Heart right ventricle (tissue), 16 donors: ENCODE measurements at regions not wholly inside any gene's neighbourhood (a gene's known extent, or its start where the extent isn't known, plus 50 kb on each side); places are given as distances from the start of the nearest gene placed in this dataset.

Experiments
- ATAC-seq, 8 donors: fragments of 200-7000 bp; cut with Tn5 transposase; one replicate each; pipeline ENCODE4 v1.9.1; 2020; ENCODE audit warnings: mild to moderate bottlenecking in 8 of 8, moderate library complexity in 8 of 8, moderate number of reproducible peaks in 1 of 8
- DNase-seq, 2 donors: peaks; one replicate each; pipeline ENCODE4 v3.0.0-alpha.2; 2020
- H3K27ac ChIP-seq, 10 donors: fragments of 200-600 bp; sonication (generic) in 2 of 10; one replicate each; pipeline versions ENCODE4 v1.5.0 to v1.8.0; 2020 to 2022; ENCODE audit warnings: mild to moderate bottlenecking in 3 of 10
- H3K27me3 ChIP-seq, 7 donors: fragments of 200-600 bp; one replicate each; pipeline ENCODE4 v1.8.0; 2021 to 2022; ENCODE audit warnings: mild to moderate bottlenecking in 2 of 7
- H3K36me3 ChIP-seq, 9 donors: fragments of 200-600 bp; sonication (generic) in 1 of 9; one replicate each; pipeline versions ENCODE4 v1.5.0 to v1.8.0; 2020 to 2022; ENCODE audit warnings: mild to moderate bottlenecking in 2 of 9
- H3K4me1 ChIP-seq, 9 donors: fragments of 200-600 bp; sonication (generic) in 1 of 9; one replicate each; pipeline versions ENCODE4 v1.5.0 to v1.8.0; 2020 to 2022; ENCODE audit warnings: mild to moderate bottlenecking in 4 of 9
- H3K4me3 ChIP-seq, 10 donors: fragments of 200-600 bp; sonication (generic) in 2 of 10; one replicate each; pipeline versions ENCODE4 v1.5.0 to v1.8.0; 2020 to 2022; ENCODE audit warnings: mild to moderate bottlenecking in 7 of 10, moderate library complexity in 2 of 10
- H3K9me3 ChIP-seq, 11 donors: fragments of 200-600 bp in 10 of 11; sonication (generic) in 2 of 11; one replicate each; pipeline versions ENCODE4 v1.5.0 to v1.8.0; 2013 to 2022; ENCODE audit warnings: mild to moderate bottlenecking in 2 of 11, control low read depth in 1 of 11, moderate library complexity in 1 of 11
- WGBS, 2 donors: extraction: QIAGEN DNeasy Blood & Tissue Kit; methylation state at CpG; one replicate each; pipeline ENCODE4 v1.1.7; 2013; ENCODE audit warnings: inconsistent platforms in 1 of 2; 5-methylcytosine and 5-hydroxymethylcytosine counted together
- intact Hi-C, 10 donors: fragments of 100-400 bp; cut with DNase I; formaldehyde crosslinking; loops; one replicate each; pipeline versions ENCODE4 v1.11.1 to v1.14.2; 2022
- TF ChIP-seq, protein P1 (sequence below), 9 donors: fragments of 200-600 bp; sonication (generic) in 2 of 9; IDR thresholded peaks; one replicate each; pipeline versions ENCODE4 v1.5.0 to v1.8.0; 2021 to 2022; ENCODE audit warnings: antibody characterized with exemption in 9 of 9, mild to moderate bottlenecking in 5 of 9, moderate library complexity in 1 of 9
- donor health status: Arrhythmogenic right ventricular cardiomyopathy.
- donor health status: ischemic (EF 13 %, LVEDD 7.1; RV severe dilation, severe dysfunction).
- donor health status: healthy with polysubstance abuse.
- donor health status: DM: no; HTN: yes; CAD: no.
- donor health status: DM: no; HTN: no; CAD: no.
- donor health status: ischemic (EF 25% LVEDD 6.9; RV normal size, moderate dysfunction).
- donor health status: ischemic (EF 25% LVEDD 5.7; RV mildly dilated, moderate dysfunction).
- donor health status: healthy.
- donor health status: DM: yes; HTN: yes; CAD: no.
- donor health status: Ischemic cardiomyopathy.
- donor health status: ischemic (EF 35%, LVEDD 5.7; RV mildly dilated, moderate dysfunction).
- donor health status: nonischemic (EF 11% LVEDD 7.7; RV severe dilation, severe dysfunction).
- donor health status: DM: yes; HTN: yes; CAD: no.
- donor health status: PGD.
- donor health status: ischemic (EF 29% LVEDD 5.4; RV normal size, mild dysfunction).
- donor health status: nonischemic (EF 23%, LVEDD 6.1; RV moderate dilation, normal function).

DNA sequence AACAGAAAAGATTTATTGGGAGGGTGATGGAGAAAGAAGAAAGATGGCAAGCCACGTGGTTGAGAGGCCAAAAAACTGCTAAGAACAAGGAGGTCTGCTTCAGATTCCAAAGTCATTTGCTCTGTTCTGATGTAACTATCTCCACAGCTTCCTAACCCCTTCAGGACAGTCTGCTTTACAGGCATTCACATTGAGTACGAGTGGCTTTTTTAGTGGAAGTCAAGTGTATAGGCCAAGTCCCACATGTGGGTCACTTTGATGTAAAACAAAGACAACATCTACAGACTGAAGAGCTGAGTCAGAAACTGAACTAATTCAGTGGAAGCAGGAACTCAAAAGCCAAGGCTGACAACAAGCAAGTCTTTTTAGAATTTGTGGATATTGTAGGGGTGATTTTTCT, 128.7 kb upstream of the F3 start:
- intact Hi-C loops, result loop anchor here in 1 of 10 donors (10.0 kb wide), 1 partner anchor 125 kb away; no protein-coding TSS in a partner anchor

DNA sequence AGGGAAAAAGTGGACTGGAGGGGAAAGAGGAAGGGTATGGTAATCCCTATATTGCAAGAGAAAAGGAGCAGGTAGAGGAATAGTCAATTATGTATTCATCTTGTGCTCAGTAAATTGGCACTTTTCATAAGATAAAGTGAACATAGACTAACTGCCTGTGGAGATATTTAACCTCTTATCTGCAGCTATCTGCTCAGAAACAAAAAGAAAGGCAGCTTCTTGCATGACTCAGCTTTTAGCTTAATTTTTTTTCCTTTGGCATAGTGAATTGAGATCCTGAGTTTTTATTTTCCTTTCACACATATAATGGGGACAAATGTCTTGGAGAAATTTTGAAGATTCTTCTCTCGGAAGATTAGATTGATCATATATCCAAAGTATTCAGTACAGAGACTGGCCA, 127.6 kb upstream of the F3 start:
- no peak overlapping the region for H3K27ac ChIP-seq
- 96 to 98% methylated on average over 1 of the region's 1 CpG for WGBS, 2 donors
- no peaks in the 10 kb centered on the region for H3K36me3 ChIP-seq
- ATAC-seq, result no peak
- intact Hi-C loops, result no loop called here
- DNase-seq, result no peak
- TF ChIP-seq, protein P1, sequence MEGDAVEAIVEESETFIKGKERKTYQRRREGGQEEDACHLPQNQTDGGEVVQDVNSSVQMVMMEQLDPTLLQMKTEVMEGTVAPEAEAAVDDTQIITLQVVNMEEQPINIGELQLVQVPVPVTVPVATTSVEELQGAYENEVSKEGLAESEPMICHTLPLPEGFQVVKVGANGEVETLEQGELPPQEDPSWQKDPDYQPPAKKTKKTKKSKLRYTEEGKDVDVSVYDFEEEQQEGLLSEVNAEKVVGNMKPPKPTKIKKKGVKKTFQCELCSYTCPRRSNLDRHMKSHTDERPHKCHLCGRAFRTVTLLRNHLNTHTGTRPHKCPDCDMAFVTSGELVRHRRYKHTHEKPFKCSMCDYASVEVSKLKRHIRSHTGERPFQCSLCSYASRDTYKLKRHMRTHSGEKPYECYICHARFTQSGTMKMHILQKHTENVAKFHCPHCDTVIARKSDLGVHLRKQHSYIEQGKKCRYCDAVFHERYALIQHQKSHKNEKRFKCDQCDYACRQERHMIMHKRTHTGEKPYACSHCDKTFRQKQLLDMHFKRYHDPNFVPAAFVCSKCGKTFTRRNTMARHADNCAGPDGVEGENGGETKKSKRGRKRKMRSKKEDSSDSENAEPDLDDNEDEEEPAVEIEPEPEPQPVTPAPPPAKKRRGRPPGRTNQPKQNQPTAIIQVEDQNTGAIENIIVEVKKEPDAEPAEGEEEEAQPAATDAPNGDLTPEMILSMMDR (IDR thresholded peaks at IDR 0.05), result no peak
- H3K4me3 ChIP-seq, result no peak overlapping the region
- peaks cover 0 to 4% (median 0%) of the 10 kb centered on the region in 11 donors for H3K9me3 ChIP-seq
- no peaks in the 10 kb centered on the region for H3K27me3 ChIP-seq
- H3K4me1 ChIP-seq, result no peaks in the 10 kb centered on the region

More for the DNA sequence above, 128.7 kb upstream of the F3 start:
- Histone ChIP-seq H3K4me3 (no peak overlapping the region), H3K4me1 (no peaks in the 10 kb centered on the region), H3K36me3 (no peaks in the 10 kb centered on the region), H3K27me3 (no peaks in the 10 kb centered on the region), H3K9me3 (peaks cover 0 to 4% (median 0%) of the 10 kb centered on the region in 11 donors), H3K27ac (no peak overlapping the region)
- DNase-seq, result no peak
- no peak for ATAC-seq
- WGBS, 2 donors, result 82 to 93% methylated on average over 2 of the region's 2 CpGs
- TF ChIP-seq, protein P1 (IDR thresholded peaks at IDR 0.05), result no peak

DNA sequence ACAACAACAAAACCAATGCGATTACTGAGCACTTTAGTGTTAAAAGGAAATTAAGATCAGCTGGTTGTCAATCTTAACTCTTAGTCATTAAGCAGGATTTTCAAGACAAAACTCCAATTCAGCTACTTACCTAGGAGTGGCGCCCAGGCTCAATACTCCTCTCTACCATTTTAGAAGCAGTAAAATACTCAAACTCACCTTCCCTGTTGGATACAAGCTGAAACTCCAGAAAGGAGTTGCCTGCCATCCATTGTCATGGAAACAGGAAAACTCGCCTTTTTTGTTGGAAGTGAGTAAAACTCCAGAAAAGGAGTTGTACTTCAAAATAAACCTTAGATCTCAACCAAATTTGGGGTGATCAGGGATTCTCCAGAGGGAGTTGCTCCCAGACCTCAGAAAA, 127.0 kb upstream of the F3 start:
- no peaks in the 10 kb centered on the region for H3K36me3 ChIP-seq
- H3K27ac ChIP-seq, result no peak overlapping the region
- peaks cover 0 to 4% (median 0%) of the 10 kb centered on the region in 11 donors for H3K9me3 ChIP-seq
- intact Hi-C loops, result no loop called here
- WGBS, 2 donors, result 93 to 97% methylated on average over 3 of the region's 3 CpGs
- ATAC-seq (no peak), DNase-seq (no peak)
- no peaks in the 10 kb centered on the region for H3K27me3 ChIP-seq
- no peak overlapping the region for H3K4me3 ChIP-seq
- H3K4me1 ChIP-seq, result no peaks in the 10 kb centered on the region
- TF ChIP-seq, protein P1 (IDR thresholded peaks at IDR 0.05), result no peak

DNA sequence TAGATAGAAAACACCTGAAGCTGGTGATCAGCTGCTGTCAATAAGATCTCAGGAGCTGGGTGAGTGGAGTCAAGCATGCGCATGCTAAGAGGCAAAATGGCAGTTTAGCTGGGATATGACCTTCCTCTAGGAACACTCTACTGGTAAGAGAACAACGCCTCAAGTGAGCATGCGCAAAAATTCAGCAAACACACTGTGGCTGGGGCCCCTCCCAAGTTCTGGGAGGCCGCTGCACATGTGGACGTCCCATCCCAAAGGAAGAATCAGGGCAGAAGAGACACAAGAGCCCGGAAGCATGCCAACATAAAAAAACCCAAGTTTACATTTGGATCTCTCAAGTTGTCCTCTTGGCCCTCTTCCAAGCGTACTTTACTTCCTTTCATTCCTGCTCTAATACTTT, 126.3 kb upstream of the F3 start:
- no peak overlapping the region for H3K27ac ChIP-seq
- no peak for DNase-seq
- H3K27me3 ChIP-seq, result no peaks in the 10 kb centered on the region
- H3K9me3 ChIP-seq, result peaks cover 0 to 4% (median 0%) of the 10 kb centered on the region in 11 donors
- no peak overlapping the region for H3K4me3 ChIP-seq
- intact Hi-C loops, result no loop called here
- no peak for ATAC-seq
- H3K4me1 ChIP-seq, result no peaks in the 10 kb centered on the region
- H3K36me3 ChIP-seq, result no peaks in the 10 kb centered on the region
- TF ChIP-seq, protein P1 (IDR thresholded peaks at IDR 0.05), result no peak
- WGBS, 2 donors, result 81 to 86% methylated on average over 7 of the region's 7 CpGs
